H1 (cell line): ENCODE measurements at regions not wholly inside any gene's neighbourhood (a gene's known extent, or its start where the extent isn't known, plus 50 kb on each side); places are given as distances from the start of the nearest gene placed in this dataset.

ENCODE experiments used
- CTCF ChIA-PET: fragments of 300-600 bp; sonication (Branson Sonifier 250); formaldehyde crosslinking; loops from one replicate; lab custom pipeline; 2021; ENCODE audit not compliant: partially characterized antibody; lab: Charles Lee
- POLR2A ChIA-PET: fragments of 300-600 bp; sonication (Branson Sonifier 250); formaldehyde crosslinking; loops from one replicate; lab custom pipeline; 2021; ENCODE audit warnings: inconsistent platforms; ENCODE audit not compliant: partially characterized antibody; lab: Charles Lee
- DNase-seq, 2 experiments: peaks; one replicate each; pipeline versions ENCODE4 v3.0.0 to v3.0.0-alpha.2; 2010 to 2022; ENCODE audit warnings: low spot score in 2 of 2, low read depth in 1 of 2, mixed read lengths in 1 of 2
- FAIRE-seq: peaks from 2 replicates; lab custom pipeline; 2011; peaks lifted over from hg19 to GRCh38; lab: Jason Lieb, UNC
- H2AFZ ChIP-seq: 2 replicates; pipeline ENCODE4 v1.8.1; 2012; ENCODE audit warnings: low read length, inconsistent platforms
- H2AK5ac ChIP-seq: 2 replicates; pipeline ENCODE4 v1.6.1; 2013; ENCODE audit warnings: low read depth, low read length
- H2BK120ac ChIP-seq: replicated peaks from 2 replicates; pipeline ENCODE3; 2013; ENCODE audit warnings: low read depth, low read length, inconsistent platforms
- H2BK12ac ChIP-seq: 2 replicates; pipeline ENCODE4 v1.6.1; 2013; ENCODE audit warnings: low read depth, low read length
- H2BK15ac ChIP-seq: 2 replicates; pipeline ENCODE4 v1.6.1; 2013; ENCODE audit warnings: low read length
- H2BK20ac ChIP-seq: 2 replicates; pipeline ENCODE4 v1.6.1; 2013; ENCODE audit warnings: low read length
- H2BK5ac ChIP-seq: 2 replicates; pipeline ENCODE4 v1.6.1; 2013; ENCODE audit warnings: low read depth, low read length
- H3K14ac ChIP-seq: 2 replicates; pipeline ENCODE4 v1.6.1; 2013; ENCODE audit warnings: inconsistent platforms; ENCODE audit not compliant: insufficient read length
- H3K18ac ChIP-seq: 2 replicates; pipeline ENCODE4 v1.6.1; 2013; ENCODE audit warnings: low read length; ENCODE audit errors: extremely low read depth
- H3K23ac ChIP-seq: 2 replicates; pipeline ENCODE4 v1.6.1; 2013; ENCODE audit warnings: inconsistent platforms; ENCODE audit not compliant: insufficient read length
- H3K23me2 ChIP-seq: 2 replicates; pipeline ENCODE4 v1.6.1; 2013; ENCODE audit warnings: low read depth, low read length
- H3K27ac ChIP-seq: 2 replicates; pipeline ENCODE4 v1.6.1; 2011; ENCODE audit warnings: low read depth, low read length, inconsistent platforms
- H3K27me3 ChIP-seq, 4 experiments: replicated peaks in 1 of 4; 1 replicate in 1 of 4; 2 replicates in 3 of 4; pipeline versions ENCODE4 v1.6.1 to v1.8.1; 2011 to 2013; ENCODE audit warnings: low read length in 3 of 4, mild to moderate bottlenecking in 3 of 4, inconsistent platforms in 2 of 4, mixed read lengths in 2 of 4, moderate library complexity in 1 of 4; ENCODE audit not compliant: control insufficient read depth in 3 of 4, insufficient read depth in 3 of 4; ENCODE audit errors: extremely low read depth in 1 of 4
- H3K36me3 ChIP-seq, 4 experiments: 2 replicates each; pipeline versions ENCODE4 v1.6.1 to v1.8.1; 2011 to 2013; ENCODE audit warnings: mild to moderate bottlenecking in 4 of 4, low read length in 3 of 4, moderate library complexity in 2 of 4, control low read depth in 1 of 4, inconsistent platforms in 1 of 4; ENCODE audit not compliant: insufficient read depth in 4 of 4, control insufficient read depth in 2 of 4
- H3K4ac ChIP-seq: replicated peaks from 2 replicates; pipeline ENCODE3; 2013; ENCODE audit warnings: low read length, low read depth, mixed read lengths, inconsistent platforms; ENCODE audit not compliant: insufficient read length
- H3K4me1 ChIP-seq, 4 experiments: replicated peaks in 1 of 4; 1 replicate in 1 of 4; 2 replicates in 3 of 4; pipeline versions ENCODE4 v1.6.1 to v1.8.1; 2011 to 2013; ENCODE audit warnings: low read length in 3 of 4, inconsistent platforms in 2 of 4, mixed read lengths in 1 of 4; ENCODE audit not compliant: insufficient read depth in 4 of 4, control insufficient read depth in 3 of 4
- H3K4me2 ChIP-seq, 2 experiments: 2 replicates each; pipeline versions ENCODE4 v1.6.1 to v1.8.1; 2011 to 2013; ENCODE audit warnings: low read depth in 2 of 2, low read length in 2 of 2, control low read depth in 1 of 2, inconsistent platforms in 1 of 2, mild to moderate bottlenecking in 1 of 2; ENCODE audit not compliant: insufficient read depth in 1 of 2
- H3K4me3 ChIP-seq, 4 experiments: fragments of 200-600, 300-600 bp in 1 of 4; sonication (generic), shearing (Covaris generic), sonication (Bioruptor Twin) in 1 of 4; 2 replicates each; pipeline versions ENCODE4 v1.5.1 to v1.8.1; 2011 to 2016; ENCODE audit warnings: low read length in 4 of 4, low read depth in 3 of 4, control low read depth in 2 of 4, inconsistent platforms in 2 of 4, mild to moderate bottlenecking in 2 of 4, mixed read lengths in 1 of 4, moderate library complexity in 1 of 4; ENCODE audit not compliant: insufficient read depth in 2 of 4; ENCODE audit errors: extremely low read depth in 1 of 4
- H3K56ac ChIP-seq: replicated peaks from 2 replicates; pipeline ENCODE3; 2013; ENCODE audit warnings: low read depth, mild to moderate bottlenecking, mixed read lengths, low read length, inconsistent platforms; ENCODE audit not compliant: insufficient read length
- H3K79me1 ChIP-seq: 2 replicates; pipeline ENCODE4 v1.6.1; 2013; ENCODE audit warnings: low read depth, low read length, control low read depth
- H3K79me2 ChIP-seq, 2 experiments: 2 replicates each; pipeline versions ENCODE4 v1.6.1 to v1.8.1; 2012 to 2013; ENCODE audit warnings: low read length in 2 of 2, mild to moderate bottlenecking in 2 of 2, inconsistent platforms in 1 of 2; ENCODE audit not compliant: insufficient read depth in 2 of 2, control insufficient read depth in 1 of 2
- H3K9ac ChIP-seq, 4 experiments: replicated peaks in 1 of 4; 1 replicate in 1 of 4; 2 replicates in 3 of 4; pipeline versions ENCODE4 v1.6.1 to v1.8.1; 2011 to 2013; ENCODE audit warnings: low read depth in 3 of 4, low read length in 3 of 4, control low read depth in 2 of 4, mild to moderate bottlenecking in 2 of 4, moderate library complexity in 2 of 4, inconsistent platforms in 1 of 4; ENCODE audit errors: extremely low read depth in 1 of 4
- H3K9me3 ChIP-seq, 2 experiments: 2 replicates each; pipeline versions ENCODE4 v1.6.1 to v1.8.1; 2012 to 2013; ENCODE audit warnings: mild to moderate bottlenecking in 2 of 2, moderate library complexity in 2 of 2, control low read depth in 1 of 2, inconsistent platforms in 1 of 2, low read depth in 1 of 2, low read length in 1 of 2, mixed read lengths in 1 of 2; ENCODE audit not compliant: insufficient read depth in 2 of 2
- H4K20me1 ChIP-seq, 2 experiments: replicated peaks in 1 of 2; 2 replicates each; pipeline versions ENCODE3 to v1.8.1; 2011 to 2013; ENCODE audit warnings: inconsistent platforms in 2 of 2, low read length in 2 of 2, mild to moderate bottlenecking in 1 of 2; ENCODE audit not compliant: insufficient read depth in 2 of 2, control insufficient read depth in 1 of 2
- H4K5ac ChIP-seq: 2 replicates; pipeline ENCODE4 v1.6.1; 2013; ENCODE audit warnings: low read length, low read depth, mixed read lengths, inconsistent platforms; ENCODE audit not compliant: insufficient read length
- H4K8ac ChIP-seq: 2 replicates; pipeline ENCODE4 v1.8.0; 2013; ENCODE audit warnings: mild to moderate bottlenecking, moderate library complexity, low read length, inconsistent platforms; ENCODE audit not compliant: insufficient read depth; ENCODE audit errors: extremely low read depth
- H4K91ac ChIP-seq: replicated peaks from 2 replicates; pipeline ENCODE3; 2013; ENCODE audit warnings: low read length, mixed read lengths, inconsistent platforms; ENCODE audit not compliant: insufficient read length
- TCF12 ChIP-seq: IDR thresholded peaks from 2 replicates; pipeline ENCODE4 v1.6.1; 2011; ENCODE audit warnings: low read depth, mild to moderate bottlenecking, low read length
- WGBS, 2 experiments: shearing (Covaris generic) in 1 of 2; methylation state at CpG; one replicate each; pipeline versions ENCODE4 v1.1.6 to v1.1.7; 2013 to 2015; ENCODE audit warnings: low lambda C conversion rate in 2 of 2, mixed read lengths in 2 of 2, inconsistent platforms in 1 of 2, low coverage in 1 of 2, missing lambda C conversion rate in 1 of 2; ENCODE audit not compliant: insufficient replicate concordance in 2 of 2, insufficient coverage in 1 of 2, insufficient read length in 1 of 2; ENCODE audit errors: extremely low coverage in 1 of 2, missing lambda C conversion rate in 1 of 2; 5-methylcytosine and 5-hydroxymethylcytosine counted together

DNA sequence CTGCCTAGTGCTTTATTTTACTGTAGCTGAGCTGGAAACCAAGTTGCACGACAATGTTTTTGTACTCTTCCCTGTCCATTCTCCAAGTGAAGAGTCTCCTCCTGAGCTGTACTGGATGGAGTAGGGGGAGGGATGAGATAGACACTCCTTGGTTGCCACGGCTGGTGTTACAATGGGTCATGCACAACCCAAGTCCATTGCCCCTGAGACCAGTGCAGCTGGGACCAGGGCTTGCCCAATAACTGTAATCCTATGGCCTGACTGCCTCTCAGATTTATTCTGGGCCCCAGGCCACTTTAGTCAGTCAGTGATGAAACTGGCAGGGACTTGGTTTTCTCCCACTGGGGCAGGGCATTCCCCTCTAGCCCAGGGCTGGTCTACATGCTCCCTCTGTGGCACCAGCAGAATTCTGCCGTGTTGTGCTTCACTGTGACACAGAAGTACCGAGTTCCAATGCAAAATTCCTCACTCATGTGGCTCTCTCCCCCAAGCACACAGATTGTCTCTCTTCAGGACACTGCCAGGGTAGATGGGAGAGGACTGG, 203.3 kb upstream of the PCDH18 start:
- no peaks in the 10 kb centered on the region for H3K36me3 ChIP-seq
- ChIA-PET CTCF (interaction anchor here (1.0 to 2.8 kb wide), 3 partner anchors 355 to 1136 kb away, joined by 3 to 9 read pairs (median 3); no protein-coding TSS in a partner anchor), POLR2A (no interaction called here)
- no peak overlapping the region for H2BK5ac ChIP-seq
- no peak overlapping the region for H3K4ac ChIP-seq
- no peak overlapping the region; the same call in 1 of the 2 replicates for H4K8ac ChIP-seq
- 87% methylated on average over 4 of the region's 4 CpGs; no CpG with 5 or more reads in 1 of the 2 experiments for WGBS, 2 experiments
- no peak overlapping the region for H2BK120ac ChIP-seq
- no peak overlapping the region for H3K4me3 ChIP-seq
- no peaks in the 10 kb centered on the region for H3K4me1 ChIP-seq
- H2AK5ac ChIP-seq = no peak overlapping the region
- peaks cover 0 to 7% of the 10 kb centered on the region in 2 experiments; a peak in 1 of 4 replicates for H3K9me3 ChIP-seq
- no peak for TF ChIP-seq TCF12
- TF ChIP-seq, all 59 proteins: peak for 0
- Histone ChIP-seq H4K91ac (no peak overlapping the region), H3K27ac (no peak overlapping the region), H3K79me2 (no peaks in the 10 kb centered on the region), H3K4me2 (no peak overlapping the region), H3K23me2 (no peaks in the 10 kb centered on the region), H4K5ac (no peak overlapping the region), H4K20me1 (no peaks in the 10 kb centered on the region), H2BK15ac (no peak overlapping the region), H3K27me3 (no peaks in the 10 kb centered on the region), H2BK20ac (no peak overlapping the region; the same call in 1 of the 2 replicates), H3K9ac (no peak overlapping the region), H2AFZ (peak overlapping the region; percentile 90), H3K56ac (no peak overlapping the region), H3K18ac (no peak overlapping the region), H3K79me1 (no peaks in the 10 kb centered on the region), H3K14ac (no peak overlapping the region), H2BK12ac (no peak overlapping the region), H3K23ac (no peak overlapping the region)
- DNase-seq = no peak
- no peak for FAIRE-seq
